Activated CD4-positive, alpha-beta T cell treated with anti-CD3 and anti-CD28 coated beads, Interleukin-2, amount 10 ng/mL, durations not matched to agents 7 days and 5 days (primary cell): ENCODE measurements at regions not wholly inside any gene's neighbourhood (a gene's known extent, or its start where the extent isn't known, plus 50 kb on each side); places are given as distances from the start of the nearest gene placed in this dataset.
A peak's percentile ranks its signal among the peaks of the same experiment; 100 is the strongest.
"Not testable (repeated sequence)": the region's sequence is repeated elsewhere in the genome, so short reads cannot be mapped to it uniquely, and the experiment has no call there.

Source experiments
- CTCF ChIA-PET: fragments of 350-600 bp; sonication (Branson Sonifier 250); formaldehyde crosslinking; loops from one replicate; lab custom pipeline; 2021; ENCODE audit warnings: antibody characterized with exemption; lab: Charles Lee
- POLR2A ChIA-PET: fragments of 350-600 bp; sonication (Branson Sonifier 250); formaldehyde crosslinking; loops from one replicate; lab custom pipeline; 2021; ENCODE audit warnings: antibody characterized with exemption; lab: Charles Lee
- DNase-seq: peaks from one replicate; pipeline ENCODE4 v3.0.0-alpha.2; 2020
- H3K27ac Mint-ChIP-seq: one replicate; pipeline ENCODE4 v1.8.0; 2021; ENCODE audit warnings: mild to moderate bottlenecking, moderate library complexity, mixed read lengths
- H3K27me3 Mint-ChIP-seq: one replicate; pipeline ENCODE4 v1.8.0; 2021; ENCODE audit warnings: mixed read lengths
- H3K36me3 Mint-ChIP-seq: one replicate; pipeline ENCODE4 v1.8.0; 2021; ENCODE audit warnings: low read depth, mixed read lengths
- H3K4me1 Mint-ChIP-seq: one replicate; pipeline ENCODE4 v1.8.0; 2021; ENCODE audit warnings: mixed read lengths
- H3K4me3 Mint-ChIP-seq: one replicate; pipeline ENCODE4 v1.8.0; 2021; ENCODE audit warnings: mild to moderate bottlenecking, moderate library complexity, mixed read lengths
- H3K9me3 Mint-ChIP-seq: one replicate; pipeline ENCODE4 v1.8.0; 2021; ENCODE audit warnings: mixed read lengths

GRCh38 chr15:99470204-99470603, 95.6 kb upstream of the MEF2A start:
- POLR2A ChIA-PET, result not testable (repeated sequence)

GRCh38 chr15:99472416-99473145, 93.2 kb upstream of the MEF2A start:
- H3K27me3 Mint-ChIP-seq, result no peaks in the 10 kb centered on the region
- ChIA-PET POLR2A (no interaction called here), CTCF (no interaction called here)
- H3K4me3 Mint-ChIP-seq, result no peak overlapping the region
- no peaks in the 10 kb centered on the region for H3K9me3 Mint-ChIP-seq
- H3K36me3 Mint-ChIP-seq, result no peaks in the 10 kb centered on the region
- no peak overlapping the region for H3K27ac Mint-ChIP-seq
- peak; percentile 4 for DNase-seq
- peaks cover 14% of the 10 kb centered on the region for H3K4me1 Mint-ChIP-seq

More at GRCh38 chr15:99470204-99470603, 95.6 kb upstream of the MEF2A start:
- CTCF ChIA-PET, H3K9me3 Mint-ChIP-seq, H3K4me1 Mint-ChIP-seq, H3K36me3 Mint-ChIP-seq, H3K27ac Mint-ChIP-seq, DNase-seq, H3K4me3 Mint-ChIP-seq, H3K27me3 Mint-ChIP-seq: not testable (repeated sequence)

- DNase-seq, result peak; percentile 3
- Mint-ChIP-seq H3K27ac (no peak overlapping the region), H3K36me3 (no peaks in the 10 kb centered on the region), H3K9me3 (no peaks in the 10 kb centered on the region), H3K4me3 (no peak overlapping the region), H3K4me1 (peaks cover 21% of the 10 kb centered on the region), H3K27me3 (no peaks in the 10 kb centered on the region)
- ChIA-PET POLR2A (no interaction called here), CTCF (interaction anchor here (0.8 to 1.2 kb wide), 3 partner anchors 9 to 14 kb away, joined by 3 read pairs; no protein-coding TSS in a partner anchor)
These were observed 91.5 kb upstream of the MEF2A start for GRCh38 chr15:99473981-99474906.

GRCh38 chr15:99474909-99475753, 90.7 kb upstream of the MEF2A start:
- Mint-ChIP-seq H3K4me3 (no peak overlapping the region), H3K4me1 (peaks cover 21% of the 10 kb centered on the region), H3K36me3 (no peaks in the 10 kb centered on the region), H3K27me3 (no peaks in the 10 kb centered on the region), H3K27ac (no peak overlapping the region), H3K9me3 (no peaks in the 10 kb centered on the region)
- ChIA-PET POLR2A (no interaction called here), CTCF (interaction anchor here (0.8 to 1.0 kb wide), 2 partner anchors 9 to 13 kb away, joined by 3 read pairs; no protein-coding TSS in a partner anchor)
- no peak for DNase-seq

GRCh38 chr15:99475754-99476412, 89.9 kb upstream of the MEF2A start:
- ChIA-PET POLR2A (no interaction called here), CTCF (interaction anchor here (1.0 to 2.0 kb wide), 2 partner anchors 10 to 12 kb away, joined by 3 to 7 read pairs; no protein-coding TSS in a partner anchor)
- no peak overlapping the region for H3K4me3 Mint-ChIP-seq
- peak overlapping the region; percentile 81 for H3K27ac Mint-ChIP-seq
- no peak for DNase-seq
- no peaks in the 10 kb centered on the region for H3K9me3 Mint-ChIP-seq
- H3K27me3 Mint-ChIP-seq, result no peaks in the 10 kb centered on the region
- H3K4me1 Mint-ChIP-seq, result peaks cover 21% of the 10 kb centered on the region
- no peaks in the 10 kb centered on the region for H3K36me3 Mint-ChIP-seq

- Mint-ChIP-seq H3K4me3 (no peak overlapping the region), H3K9me3 (no peaks in the 10 kb centered on the region), H3K36me3 (no peaks in the 10 kb centered on the region), H3K27ac (peak overlapping the region; percentile 81), H3K27me3 (no peaks in the 10 kb centered on the region), H3K4me1 (peaks cover 21% of the 10 kb centered on the region)
- ChIA-PET CTCF (interaction anchor here (1.0 to 2.0 kb wide), 3 partner anchors 10 to 26 kb away, joined by 3 to 7 read pairs (median 3); no protein-coding TSS in a partner anchor), POLR2A (no interaction called here)
- peak; percentile 53 for DNase-seq
These were observed 89.2 kb upstream of the MEF2A start for GRCh38 chr15:99476413-99477222.

GRCh38 chr15:99477791-99478471, 87.9 kb upstream of the MEF2A start:
- Mint-ChIP-seq H3K27me3 (no peaks in the 10 kb centered on the region), H3K9me3 (no peaks in the 10 kb centered on the region), H3K4me1 (peaks cover 21% of the 10 kb centered on the region), H3K4me3 (no peak overlapping the region), H3K27ac (no peak overlapping the region), H3K36me3 (no peaks in the 10 kb centered on the region)
- POLR2A ChIA-PET, result no interaction called here
- no peak for DNase-seq
- CTCF ChIA-PET, result interaction anchor here (1.1 to 2.0 kb wide), 4 partner anchors 8 to 42 kb away, joined by 3 to 7 read pairs (median 3); no protein-coding TSS in a partner anchor

GRCh38 chr15:99478977-99479376, 86.8 kb upstream of the MEF2A start:
- Mint-ChIP-seq H3K4me1 (peaks cover 21% of the 10 kb centered on the region), H3K27me3 (no peaks in the 10 kb centered on the region), H3K27ac (no peak overlapping the region), H3K36me3 (no peaks in the 10 kb centered on the region), H3K4me3 (no peak overlapping the region), H3K9me3 (no peaks in the 10 kb centered on the region)
- no peak for DNase-seq
- ChIA-PET POLR2A (no interaction called here), CTCF (interaction anchor here (1.1 kb wide), 1 partner anchor 33 kb away, joined by 3 read pairs; no protein-coding TSS in a partner anchor)

- POLR2A ChIA-PET, result no interaction called here
These were observed 85.6 kb upstream of the MEF2A start for GRCh38 chr15:99480016-99480810.

More at GRCh38 chr15:99480016-99480810, 85.6 kb upstream of the MEF2A start:
- no peaks in the 10 kb centered on the region for H3K9me3 Mint-ChIP-seq
- H3K27me3 Mint-ChIP-seq, result no peaks in the 10 kb centered on the region
- DNase-seq, result no peak
- H3K4me1 Mint-ChIP-seq, result peaks cover 23% of the 10 kb centered on the region
- CTCF ChIA-PET, result interaction anchor here (1.1 to 1.7 kb wide), 2 partner anchors 24 to 32 kb away, joined by 3 to 6 read pairs; no protein-coding TSS in a partner anchor
- no peak overlapping the region for H3K27ac Mint-ChIP-seq
- H3K4me3 Mint-ChIP-seq, result no peak overlapping the region
- no peaks in the 10 kb centered on the region for H3K36me3 Mint-ChIP-seq
